ENCODE measurements at regions not wholly inside any gene's neighbourhood (a gene's known extent, or its start where the extent isn't known, plus 50 kb on each side); places are given as distances from the start of the nearest gene placed in this dataset.

- TF ChIP-seq POLR2AphosphoS5 (IDR thresholded peaks at IDR 0.05; ENCODE audit: low read depth, low read length) (no peak), POLR2A (IDR thresholded peaks at IDR 0.05; ENCODE audit: low read depth, low read length) (no peak), TAF1 (IDR thresholded peaks at IDR 0.05; ENCODE audit: borderline replicate concordance, low read depth, low read length) (no peak)
These were observed 1674.5 kb upstream of the SLC10A2 start for GRCh38 chr13:104740641-104741222.

Data from GM12892 (cell line).